Muscle of leg (tissue), 3 donors: ENCODE measurements at regions not wholly inside any gene's neighbourhood (a gene's known extent, or its start where the extent isn't known, plus 50 kb on each side); places are given as distances from the start of the nearest gene placed in this dataset.
"Not testable (repeated sequence)": the region's sequence is repeated elsewhere in the genome, so short reads cannot be mapped to it uniquely, and the experiment has no call there.

ENCODE experiments used
- DNase-seq: peaks from one replicate; pipeline ENCODE4 v3.0.0; 2013
- H3K27ac ChIP-seq: one replicate; pipeline ENCODE4 v1.5.1; 2013; ENCODE audit warnings: mild to moderate bottlenecking, low read length, control low read depth
- H3K27me3 ChIP-seq: one replicate; pipeline ENCODE4 v1.6.1; 2013; ENCODE audit warnings: low read length; ENCODE audit not compliant: control insufficient read depth, insufficient read depth
- H3K36me3 ChIP-seq: one replicate; pipeline ENCODE4 v1.6.1; 2013; ENCODE audit warnings: low read length; ENCODE audit not compliant: control insufficient read depth, insufficient read depth
- H3K4me1 ChIP-seq: one replicate; pipeline ENCODE4 v1.6.1; 2013; ENCODE audit warnings: low read length; ENCODE audit not compliant: control insufficient read depth, insufficient read depth
- H3K4me3 ChIP-seq: one replicate; pipeline ENCODE4 v1.5.1; 2013; ENCODE audit warnings: low read length, control low read depth
- H3K9me3 ChIP-seq: replicated peaks from 2 replicates; pipeline ENCODE4 v1.6.1; 2013; ENCODE audit warnings: low read depth, low read length; ENCODE audit not compliant: control insufficient read depth
- WGBS: methylation state at CpG from one replicate; pipeline ENCODE4 v1.1.5; 2013; ENCODE audit warnings: missing lambda C conversion rate; ENCODE audit not compliant: insufficient coverage; 5-methylcytosine and 5-hydroxymethylcytosine counted together

DNA sequence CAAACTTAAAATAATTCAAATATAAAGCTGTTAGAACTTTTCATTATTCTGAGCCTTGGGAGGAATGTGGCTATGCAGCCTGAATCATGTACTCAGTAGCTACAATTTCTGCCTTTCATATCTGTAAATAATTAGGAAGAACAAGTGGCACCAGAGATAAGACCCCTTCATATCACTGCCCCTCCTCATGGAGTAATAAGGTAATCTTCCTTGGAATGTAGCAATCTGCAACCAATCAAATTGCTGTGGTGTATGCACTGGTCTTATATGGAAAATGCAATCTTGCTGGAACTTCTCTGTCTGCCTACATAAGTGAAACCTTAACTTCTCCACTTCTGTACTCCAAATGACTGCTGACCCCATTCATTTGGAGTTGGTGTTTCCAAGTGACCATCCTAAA is 104.4 kb upstream of the VANGL1 start:
- DNase-seq = no peak
- no peak overlapping the region for H3K4me3 ChIP-seq
- H3K27me3 ChIP-seq = no peaks in the 10 kb centered on the region
- peaks cover 4% of the 10 kb centered on the region for H3K4me1 ChIP-seq
- no peaks in the 10 kb centered on the region for H3K9me3 ChIP-seq
- H3K36me3 ChIP-seq = no peaks in the 10 kb centered on the region
- H3K27ac ChIP-seq = no peak overlapping the region

DNA sequence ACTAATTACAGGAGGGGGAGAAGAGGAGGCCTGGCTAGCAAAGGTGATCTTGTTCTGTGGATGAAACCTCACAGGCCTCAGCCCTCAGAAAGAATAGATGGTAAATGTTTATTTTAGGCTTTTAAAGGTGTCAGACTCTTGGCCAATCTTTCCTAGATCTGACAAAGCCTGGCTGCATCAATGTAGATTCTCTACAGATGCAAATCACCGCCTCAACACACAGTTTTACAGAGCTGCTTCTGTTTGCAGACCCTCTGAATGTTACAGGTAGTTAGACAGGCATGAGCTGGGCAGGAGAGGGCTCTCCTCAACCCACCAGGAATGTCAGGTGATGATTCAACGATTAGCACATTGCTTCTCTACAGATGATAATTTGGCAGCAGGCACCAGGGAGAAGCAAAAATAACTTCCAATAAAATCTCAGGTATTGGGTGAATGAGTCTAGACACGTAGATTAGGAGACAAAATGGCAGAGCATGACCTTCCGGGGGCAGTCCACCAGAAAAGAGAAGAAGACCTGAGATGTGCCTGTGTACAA is 105.4 kb upstream of the VANGL1 start:
- 100% methylated on average over 1 of the region's 4 CpGs for WGBS
- no peaks in the 10 kb centered on the region for H3K9me3 ChIP-seq
- no peaks in the 10 kb centered on the region for H3K27me3 ChIP-seq
- no peak for DNase-seq
- no peak overlapping the region for H3K27ac ChIP-seq
- H3K36me3 ChIP-seq = no peaks in the 10 kb centered on the region
- no peak overlapping the region for H3K4me3 ChIP-seq
- peaks cover 4% of the 10 kb centered on the region for H3K4me1 ChIP-seq

DNA sequence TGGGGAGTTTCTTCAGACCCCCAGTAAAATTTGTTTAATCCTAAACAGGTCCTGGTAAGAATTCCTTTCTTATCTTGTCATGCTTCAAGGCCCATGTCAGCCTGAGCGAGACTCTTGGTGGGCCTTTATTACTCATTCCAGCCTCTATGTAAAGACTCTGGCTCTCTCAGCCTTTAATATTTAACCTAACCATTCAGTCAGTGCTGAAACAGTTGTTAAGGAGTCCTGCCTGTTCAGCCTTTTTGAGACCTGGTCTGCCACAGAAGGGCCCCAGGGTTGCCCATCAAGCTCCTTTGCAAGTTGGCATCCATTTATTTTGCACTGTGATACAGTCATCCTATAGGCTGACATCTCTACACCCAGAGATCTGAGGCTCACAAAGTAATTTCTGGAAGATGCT is 107.7 kb upstream of the VANGL1 start:
- Histone ChIP-seq H3K36me3 (no peaks in the 10 kb centered on the region), H3K9me3 (no peaks in the 10 kb centered on the region), H3K27ac (no peak overlapping the region), H3K27me3 (no peaks in the 10 kb centered on the region), H3K4me3 (no peak overlapping the region), H3K4me1 (peaks cover 2% of the 10 kb centered on the region)
- no peak for DNase-seq
- no CpG with 5 or more reads among the region's 1 CpG for WGBS

DNA sequence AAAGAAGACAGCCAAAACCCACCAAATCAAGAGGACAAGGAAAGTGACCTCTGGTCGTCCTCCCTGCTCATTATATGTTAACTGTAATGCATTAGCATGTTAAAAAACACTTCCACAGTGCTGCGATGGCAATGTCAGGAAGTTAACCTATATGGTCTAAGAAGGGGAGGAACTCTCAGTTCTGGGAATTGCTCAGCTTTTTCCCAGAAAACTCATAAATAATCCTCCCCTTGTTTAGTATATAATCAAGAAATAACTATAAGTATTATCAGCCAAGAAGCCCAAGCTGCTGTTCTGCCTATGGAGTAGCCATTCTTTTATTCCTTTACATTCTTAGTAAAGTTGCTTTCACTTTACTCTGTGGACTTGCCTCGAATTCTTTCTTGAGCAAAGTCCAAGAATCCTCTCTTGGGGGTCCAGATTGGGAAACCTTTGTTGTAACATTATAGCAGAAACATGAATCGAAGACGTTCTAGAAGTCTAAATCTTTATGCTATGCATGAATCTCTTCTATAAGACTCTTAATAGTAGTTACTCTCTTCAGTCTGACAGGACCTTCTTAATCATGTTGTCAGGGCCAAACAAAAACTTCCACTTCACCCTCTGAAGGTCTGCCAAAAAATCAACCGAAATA is 110.0 kb upstream of the VANGL1 start:
- Histone ChIP-seq H3K9me3 (no peaks in the 10 kb centered on the region), H3K27me3 (no peaks in the 10 kb centered on the region), H3K4me3 (no peak overlapping the region), H3K4me1 (peaks cover 2% of the 10 kb centered on the region), H3K36me3 (no peaks in the 10 kb centered on the region), H3K27ac (peak overlapping the region; percentile 16)
- WGBS = no CpG with 5 or more reads among the region's 6 CpGs
- peak; percentile 74 for DNase-seq

DNA sequence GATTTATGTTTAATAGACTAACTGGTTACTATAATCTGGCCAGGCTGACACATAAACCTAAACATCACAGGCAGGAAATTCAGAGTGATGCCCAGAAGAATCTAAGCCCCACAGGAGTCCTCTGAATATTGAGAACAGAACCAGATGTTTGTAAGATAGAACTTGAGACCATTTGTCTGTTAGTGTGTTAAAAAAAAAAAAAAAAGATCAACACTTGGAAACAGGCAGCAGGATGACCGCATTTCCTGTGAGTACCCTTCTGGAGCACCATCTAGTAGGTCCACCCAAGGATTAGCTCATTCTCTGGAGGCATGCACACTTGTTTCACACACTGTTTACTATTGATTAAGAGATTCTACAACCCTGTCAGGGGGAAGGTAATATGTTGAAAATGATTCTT is 111.4 kb upstream of the VANGL1 start:
- H3K27ac ChIP-seq = no peak overlapping the region
- H3K9me3 ChIP-seq = no peaks in the 10 kb centered on the region
- H3K4me1 ChIP-seq = peaks cover 2% of the 10 kb centered on the region
- no peaks in the 10 kb centered on the region for H3K36me3 ChIP-seq
- H3K27me3 ChIP-seq = no peaks in the 10 kb centered on the region
- no peak overlapping the region for H3K4me3 ChIP-seq
- peak; percentile 75 for DNase-seq
- WGBS = no CpG with 5 or more reads among the region's 1 CpG

DNA sequence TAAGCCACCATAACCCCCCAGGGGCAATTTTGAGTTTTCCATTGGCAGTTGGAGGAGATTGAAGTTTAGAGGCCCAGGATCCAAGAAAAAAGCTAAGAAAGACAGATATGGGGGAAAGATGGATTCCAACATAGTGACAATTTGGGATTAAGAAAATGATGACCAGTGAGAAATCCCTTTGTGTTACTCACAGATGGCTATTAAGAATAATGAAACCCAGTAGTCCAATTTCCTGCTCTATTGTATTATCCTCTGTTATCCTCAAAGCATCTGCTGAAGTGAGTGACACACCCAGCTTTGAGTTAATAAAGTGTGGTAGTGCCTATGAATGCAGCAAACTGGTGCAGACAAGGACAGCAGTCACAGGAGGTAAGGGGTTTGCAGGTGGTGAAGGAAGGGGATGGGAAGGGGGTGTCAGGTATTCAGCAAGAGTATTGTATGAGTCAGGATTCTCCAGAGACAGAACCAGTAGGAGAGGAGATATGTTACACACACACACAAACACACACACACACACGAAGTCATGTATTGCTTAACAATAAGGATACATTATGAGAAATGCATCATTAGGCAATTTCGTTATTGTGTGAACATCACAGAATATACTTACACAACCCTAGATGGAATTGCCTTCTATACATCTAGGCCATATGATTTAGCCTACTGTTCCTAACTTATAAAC is 112.4 kb upstream of the VANGL1 start:
- WGBS = no CpG with 5 or more reads among the region's 2 CpGs
- no peak overlapping the region for H3K27ac ChIP-seq

DNA sequence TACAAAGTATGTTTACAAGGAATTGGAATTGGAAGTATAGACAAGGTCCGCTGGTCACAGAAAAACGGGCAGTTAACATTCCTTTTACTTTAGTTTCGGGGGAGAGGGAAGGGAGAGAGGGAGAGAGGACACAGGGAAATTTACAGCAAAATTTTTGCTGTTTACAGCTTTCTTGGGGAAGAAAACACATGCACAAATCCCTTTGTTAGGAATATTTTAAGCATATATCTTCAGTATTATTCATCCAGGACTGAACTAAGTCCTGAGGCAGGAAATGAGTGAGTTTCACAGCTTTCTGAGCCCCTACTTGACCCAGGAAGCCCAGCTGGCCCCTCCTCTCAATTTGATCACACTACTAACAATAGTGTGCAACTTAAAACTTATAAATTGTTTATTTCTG is 113.4 kb upstream of the VANGL1 start:
- not testable (repeated sequence) for H3K4me1 ChIP-seq, H3K36me3 ChIP-seq, H3K9me3 ChIP-seq, DNase-seq, H3K27me3 ChIP-seq, H3K27ac ChIP-seq, H3K4me3 ChIP-seq
- 38% methylated on average over 2 of the region's 3 CpGs for WGBS

More for the DNA sequence above, 112.4 kb upstream of the VANGL1 start:
- Histone ChIP-seq H3K27me3 (no peaks in the 10 kb centered on the region), H3K9me3 (no peaks in the 10 kb centered on the region), H3K4me3 (no peak overlapping the region), H3K36me3 (no peaks in the 10 kb centered on the region), H3K4me1 (peaks cover 2% of the 10 kb centered on the region)
- DNase-seq = no peak

DNA sequence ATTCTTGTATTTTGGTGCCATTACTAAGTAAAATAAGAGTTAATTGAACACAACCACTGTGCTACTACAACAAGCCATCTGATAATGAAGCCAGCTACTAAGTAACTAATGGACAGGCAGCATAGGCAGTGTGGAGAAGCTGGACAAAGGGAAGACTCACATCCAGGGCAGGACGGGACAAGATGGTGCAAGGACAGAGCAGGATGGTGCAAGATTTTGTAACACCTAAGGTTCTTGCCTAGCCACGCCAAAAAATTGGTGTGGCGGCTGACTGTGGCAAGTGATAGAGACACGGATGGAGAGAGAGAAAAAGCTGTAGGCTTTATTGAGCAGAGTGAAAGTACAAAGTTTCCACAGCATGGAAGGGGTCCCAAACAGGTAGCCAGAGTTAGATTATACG is 114.0 kb upstream of the VANGL1 start:
- Histone ChIP-seq H3K36me3 (no peaks in the 10 kb centered on the region), H3K4me3 (no peak overlapping the region), H3K9me3 (no peaks in the 10 kb centered on the region), H3K4me1 (peaks cover 2% of the 10 kb centered on the region), H3K27me3 (no peaks in the 10 kb centered on the region), H3K27ac (no peak overlapping the region)
- no peak for DNase-seq
- WGBS = 80% methylated on average over 5 of the region's 5 CpGs

DNA sequence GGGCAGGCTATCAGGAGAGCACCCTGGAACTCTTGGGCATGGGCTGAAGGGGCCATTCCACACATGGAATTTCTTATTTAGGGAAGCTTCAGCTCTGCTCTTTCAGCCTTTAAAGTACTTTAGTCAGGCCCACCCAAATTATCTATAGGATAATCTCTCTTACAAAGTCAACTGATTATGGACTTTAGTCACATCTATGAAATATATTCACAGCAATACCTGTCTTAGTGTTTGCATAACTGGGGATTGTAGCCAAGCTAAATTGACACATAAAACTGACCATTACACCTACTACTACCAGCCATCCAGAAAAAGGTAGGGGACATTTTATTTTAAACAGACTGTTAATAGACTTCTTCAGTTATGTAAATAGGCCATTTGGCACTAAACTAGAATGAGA is 114.9 kb upstream of the VANGL1 start:
- no peak overlapping the region for H3K4me3 ChIP-seq
- H3K27me3 ChIP-seq = no peaks in the 10 kb centered on the region
- H3K9me3 ChIP-seq = no peaks in the 10 kb centered on the region
- no peak overlapping the region for H3K27ac ChIP-seq
- H3K4me1 ChIP-seq = peaks cover 2% of the 10 kb centered on the region
- H3K36me3 ChIP-seq = no peaks in the 10 kb centered on the region
- no peak for DNase-seq

DNA sequence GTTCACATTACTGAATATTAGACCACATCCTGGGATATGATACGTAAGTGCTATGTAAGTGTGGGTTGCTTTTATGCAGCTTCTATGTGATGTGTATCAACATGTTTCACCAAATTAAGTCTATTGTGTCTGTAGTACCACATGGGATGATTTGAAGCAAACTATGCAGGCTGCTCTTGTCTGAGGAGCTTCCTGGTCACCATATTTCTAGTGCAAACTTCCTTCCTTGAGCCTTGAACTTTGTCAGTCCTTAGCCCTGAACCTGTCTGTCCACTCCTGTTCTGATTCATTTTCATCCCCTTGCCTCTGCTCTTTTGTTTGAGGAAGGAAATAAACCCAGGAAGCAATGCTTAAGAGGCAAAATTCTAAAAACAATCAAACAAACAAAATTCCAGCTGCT is 117.5 kb upstream of the VANGL1 start:
- Histone ChIP-seq H3K27ac (no peak overlapping the region), H3K36me3 (no peaks in the 10 kb centered on the region), H3K9me3 (no peaks in the 10 kb centered on the region), H3K4me1 (no peaks in the 10 kb centered on the region), H3K27me3 (no peaks in the 10 kb centered on the region), H3K4me3 (no peak overlapping the region)
- no peak for DNase-seq
- no CpG with 5 or more reads among the region's 1 CpG for WGBS

DNA sequence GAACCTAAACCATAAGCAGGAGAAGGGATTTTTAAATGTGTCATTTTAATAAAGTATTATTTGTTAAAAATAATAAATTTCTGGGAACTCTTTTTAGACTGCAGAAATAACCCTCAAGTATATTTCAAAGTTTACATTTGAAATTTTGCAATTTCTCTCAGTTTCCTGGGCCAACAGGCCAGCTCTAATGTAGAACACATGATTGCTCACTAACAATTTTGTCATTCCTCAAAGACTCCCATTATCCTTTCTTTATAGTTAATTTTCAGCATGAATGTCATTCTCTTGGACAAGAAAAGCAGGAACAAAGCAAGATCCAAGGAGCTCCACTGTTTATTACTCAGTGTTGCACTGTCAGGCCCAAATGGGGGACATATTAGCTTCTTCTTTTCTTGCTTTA is 119.4 kb upstream of the VANGL1 start:
- Histone ChIP-seq H3K4me3 (no peak overlapping the region), H3K27ac (no peak overlapping the region), H3K9me3 (no peaks in the 10 kb centered on the region), H3K27me3 (no peaks in the 10 kb centered on the region), H3K36me3 (no peaks in the 10 kb centered on the region), H3K4me1 (no peaks in the 10 kb centered on the region)
- no peak for DNase-seq
